D721Med (cell line): ENCODE measurements at regions not wholly inside any gene's neighbourhood (a gene's known extent, or its start where the extent isn't known, plus 50 kb on each side); places are given as distances from the start of the nearest gene placed in this dataset.

Source experiments
- DNase-seq: peaks from one replicate; pipeline ENCODE4 v3.0.0; 2011; ENCODE audit warnings: low spot score; ENCODE audit not compliant: insufficient read length
- FAIRE-seq: peaks from 2 replicates; lab custom pipeline; 2011; peaks lifted over from hg19 to GRCh38; lab: Jason Lieb, UNC
- CTCF ChIP-seq: IDR thresholded peaks from 2 replicates; pipeline ENCODE4 v1.5.1; 2012; ENCODE audit warnings: mild to moderate bottlenecking, control low read depth; ENCODE audit not compliant: insufficient read depth; ENCODE audit errors: missing control alignments

GRCh38 chr12:115332945-115333344 is 649.0 kb upstream of the TBX3 start:
- no peak for DNase-seq
- no peak for FAIRE-seq
- no peak for TF ChIP-seq CTCF

- DNase-seq (no peak), FAIRE-seq (no peak)
These were observed 641.9 kb upstream of the TBX3 start for GRCh38 chr12:115325858-115326257.

GRCh38 chr12:115324949-115325593 is 641.1 kb upstream of the TBX3 start:
- no peak for FAIRE-seq
- TF ChIP-seq CTCF: no peak

More at GRCh38 chr12:115325858-115326257, 641.9 kb upstream of the TBX3 start:
- no peak for TF ChIP-seq CTCF

GRCh38 chr12:115323223-115323905 is 639.4 kb upstream of the TBX3 start:
- DNase-seq (no peak), FAIRE-seq (no peak)
- no peak for TF ChIP-seq CTCF

More at GRCh38 chr12:115324949-115325593, 641.1 kb upstream of the TBX3 start:
- no peak for DNase-seq

- DNase-seq (no peak), FAIRE-seq (no peak)
These were observed 638.3 kb upstream of the TBX3 start for GRCh38 chr12:115322275-115322674.

GRCh38 chr12:115320967-115321366 is 637.0 kb upstream of the TBX3 start:
- FAIRE-seq: no peak
- TF ChIP-seq CTCF: no peak
- DNase-seq: no peak

More at GRCh38 chr12:115322275-115322674, 638.3 kb upstream of the TBX3 start:
- no peak for TF ChIP-seq CTCF

GRCh38 chr12:115320451-115320850 is 636.5 kb upstream of the TBX3 start:
- DNase-seq: no peak
- TF ChIP-seq CTCF: no peak
- no peak for FAIRE-seq
